H9 (cell line): ENCODE measurements at regions not wholly inside any gene's neighbourhood (a gene's known extent, or its start where the extent isn't known, plus 50 kb on each side); places are given as distances from the start of the nearest gene placed in this dataset.

Source experiments
- DNase-seq: peaks from one replicate; pipeline ENCODE4 v3.0.0-alpha.2; 2017
- H2AFZ ChIP-seq: one replicate; pipeline ENCODE4 v1.6.1; 2013; ENCODE audit warnings: mild to moderate bottlenecking, low read length, control low read depth, moderate library complexity
- H2AK5ac ChIP-seq: 2 replicates; pipeline ENCODE4 v1.6.1; 2013; ENCODE audit warnings: low read length, control low read depth, mixed read lengths; ENCODE audit not compliant: insufficient read length
- H2BK120ac ChIP-seq: one replicate; pipeline ENCODE4 v1.6.1; 2013; ENCODE audit warnings: low read depth, mild to moderate bottlenecking, low read length, control low read depth, inconsistent platforms; ENCODE audit not compliant: poor library complexity, severe bottlenecking
- H2BK12ac ChIP-seq: 2 replicates; pipeline ENCODE4 v1.6.1; 2013; ENCODE audit warnings: low read length, control low read depth, mixed read lengths, low read depth; ENCODE audit not compliant: insufficient read length
- H2BK15ac ChIP-seq: 2 replicates; pipeline ENCODE4 v1.6.1; 2013; ENCODE audit warnings: low read depth, low read length, control low read depth
- H2BK20ac ChIP-seq: one replicate; pipeline ENCODE4 v1.6.1; 2013; ENCODE audit warnings: low read depth, mild to moderate bottlenecking, low read length, control low read depth, inconsistent platforms; ENCODE audit not compliant: poor library complexity, severe bottlenecking
- H2BK5ac ChIP-seq: 2 replicates; pipeline ENCODE4 v1.6.1; 2013; ENCODE audit warnings: low read length, control low read depth, mixed read lengths; ENCODE audit not compliant: insufficient read length
- H3K14ac ChIP-seq: 2 replicates; pipeline ENCODE4 v1.6.1; 2013; ENCODE audit warnings: low read length, control low read depth; ENCODE audit not compliant: insufficient read depth
- H3K18ac ChIP-seq: 2 replicates; pipeline ENCODE4 v1.6.1; 2013; ENCODE audit warnings: low read depth, mild to moderate bottlenecking, mixed read lengths, low read length, control low read depth; ENCODE audit not compliant: insufficient read length
- H3K23ac ChIP-seq: 2 replicates; pipeline ENCODE4 v1.6.1; 2013; ENCODE audit warnings: low read length, control low read depth, mixed read lengths, low read depth; ENCODE audit not compliant: insufficient read length
- H3K23me2 ChIP-seq: 2 replicates; pipeline ENCODE4 v1.6.1; 2013; ENCODE audit warnings: low read depth, mild to moderate bottlenecking, mixed read lengths, low read length, control low read depth; ENCODE audit not compliant: insufficient read length, poor library complexity, severe bottlenecking
- H3K27ac ChIP-seq: 2 replicates; pipeline ENCODE4 v1.5.1; 2013; ENCODE audit warnings: low read length, control low read depth, mixed read lengths, low read depth; ENCODE audit not compliant: insufficient read length
- H3K27me3 ChIP-seq: 2 replicates; pipeline ENCODE4 v1.6.1; 2013; ENCODE audit warnings: low read length, control low read depth, inconsistent platforms; ENCODE audit not compliant: insufficient read depth
- H3K4ac ChIP-seq: 2 replicates; pipeline ENCODE4 v1.6.1; 2013; ENCODE audit warnings: low read depth, mild to moderate bottlenecking, control low read depth, inconsistent platforms, low read length, moderate library complexity
- H3K4me1 ChIP-seq: 2 replicates; pipeline ENCODE4 v1.6.1; 2013; ENCODE audit warnings: low read length, control low read depth, inconsistent platforms; ENCODE audit not compliant: insufficient read depth
- H3K4me2 ChIP-seq: 2 replicates; pipeline ENCODE4 v1.6.1; 2013; ENCODE audit warnings: low read length, control low read depth, mixed read lengths; ENCODE audit not compliant: insufficient read length, insufficient read depth
- H3K56ac ChIP-seq: 2 replicates; pipeline ENCODE4 v1.6.1; 2013; ENCODE audit warnings: low read depth, mild to moderate bottlenecking, mixed read lengths, low read length, control low read depth; ENCODE audit not compliant: insufficient read length
- H3K79me1 ChIP-seq: 2 replicates; pipeline ENCODE4 v1.6.1; 2013; ENCODE audit warnings: low read depth, mild to moderate bottlenecking, moderate library complexity, low read length, control low read depth, inconsistent platforms; ENCODE audit not compliant: insufficient read depth, poor library complexity, severe bottlenecking
- H3K79me2 ChIP-seq: 2 replicates; pipeline ENCODE4 v1.6.1; 2013; ENCODE audit warnings: low read length, control low read depth, inconsistent platforms; ENCODE audit not compliant: insufficient read depth
- H3K9ac ChIP-seq: 2 replicates; pipeline ENCODE4 v1.6.1; 2013; ENCODE audit warnings: low read length, control low read depth, mixed read lengths; ENCODE audit not compliant: insufficient read length; ENCODE audit errors: extremely low read depth
- H3K9me3 ChIP-seq: one replicate; pipeline ENCODE4 v1.6.1; 2013; ENCODE audit warnings: low read depth, low read length, inconsistent platforms; ENCODE audit not compliant: control insufficient read depth
- H3T11ph ChIP-seq: one replicate; pipeline ENCODE4 v1.6.1; 2013; ENCODE audit warnings: mild to moderate bottlenecking, low read length, control low read depth, inconsistent platforms
- H4K20me1 ChIP-seq: one replicate; pipeline ENCODE4 v1.6.1; 2013; ENCODE audit not compliant: control insufficient read depth, insufficient read length, insufficient read depth
- H4K5ac ChIP-seq: 2 replicates; pipeline ENCODE4 v1.6.1; 2013; ENCODE audit warnings: low read depth, mild to moderate bottlenecking, mixed read lengths, low read length, control low read depth; ENCODE audit not compliant: insufficient read length
- H4K8ac ChIP-seq: replicated peaks from 2 replicates; pipeline ENCODE4 v1.6.1; 2013; ENCODE audit warnings: low read length, control low read depth, mixed read lengths, low read depth; ENCODE audit not compliant: insufficient read length
- H4K91ac ChIP-seq: 2 replicates; pipeline ENCODE4 v1.6.1; 2013; ENCODE audit warnings: low read depth, mild to moderate bottlenecking, moderate library complexity, mixed read lengths, low read length, control low read depth; ENCODE audit not compliant: insufficient read length
- H3K27ac Mint-ChIP-seq, 3 experiments: 2 replicates in 2 of 3; 3 replicates in 1 of 3; pipeline ENCODE4 v1.8.0; 2020 to 2021; ENCODE audit warnings: mixed read lengths in 3 of 3, mild to moderate bottlenecking in 1 of 3, moderate library complexity in 1 of 3
- H3K27me3 Mint-ChIP-seq: 2 replicates; pipeline ENCODE4 v1.8.0; 2021; ENCODE audit warnings: low read depth, mild to moderate bottlenecking, moderate library complexity, mixed read lengths
- H3K36me3 Mint-ChIP-seq, 3 experiments: 2 replicates in 2 of 3; 3 replicates in 1 of 3; pipeline ENCODE4 v1.8.0; 2020 to 2021; ENCODE audit warnings: low read depth in 3 of 3, mixed read lengths in 3 of 3; ENCODE audit not compliant: insufficient read depth in 1 of 3
- H3K4me1 Mint-ChIP-seq, 2 experiments: 2 replicates each; pipeline ENCODE4 v1.8.0; 2020; ENCODE audit warnings: mixed read lengths in 2 of 2
- H3K4me3 Mint-ChIP-seq, 2 experiments: 2 replicates in 1 of 2; 3 replicates in 1 of 2; pipeline ENCODE4 v1.8.0; 2020 to 2021; ENCODE audit warnings: mild to moderate bottlenecking in 2 of 2, mixed read lengths in 2 of 2, moderate library complexity in 1 of 2
- H3K9me3 Mint-ChIP-seq, 2 experiments: 2 replicates in 1 of 2; 3 replicates in 1 of 2; pipeline ENCODE4 v1.8.0; 2020; ENCODE audit warnings: mild to moderate bottlenecking in 2 of 2, mixed read lengths in 2 of 2, moderate library complexity in 1 of 2
- CTCF ChIP-seq: fragments of 200-600 bp; sonication (generic); conservative IDR thresholded peaks from 3 replicates; pipeline ENCODE4 v1.8.0; 2021; ENCODE audit warnings: antibody characterized with exemption, mild to moderate bottlenecking
- WGBS: extraction: QIAGEN DNeasy Blood & Tissue Kit; methylation state at CpG from one replicate; pipeline ENCODE4 v1.1.7; 2013; ENCODE audit warnings: missing lambda C conversion rate, low lambda C conversion rate, mixed read lengths; ENCODE audit not compliant: insufficient read length; ENCODE audit errors: extremely low coverage; 5-methylcytosine and 5-hydroxymethylcytosine counted together

GRCh38 chr6:845101-845500 lies 152.2 kb upstream of the EXOC2 start:
- H3K23ac ChIP-seq, result no peak overlapping the region
- Mint-ChIP-seq H3K4me1 (no peaks in the 10 kb centered on the region; a peak in 1 of 4 replicates), H3K27me3 (no peaks in the 10 kb centered on the region; the same call in 1 of the 2 replicates)

More at GRCh38 chr6:845101-845500, 152.2 kb upstream of the EXOC2 start:
- Mint-ChIP-seq H3K4me3 (no peak overlapping the region), H3K36me3 (peaks cover 2 to 8% (median 5%) of the 10 kb centered on the region in 3 experiments), H3K27ac (no peak overlapping the region), H3K9me3 (peaks cover 2 to 9% of the 10 kb centered on the region in 2 experiments; a peak in 4 of 5 replicates)
- H3K79me1 ChIP-seq, result no peaks in the 10 kb centered on the region
- H3K4me1 ChIP-seq, result no peaks in the 10 kb centered on the region
- no peaks in the 10 kb centered on the region for H3K27me3 ChIP-seq
- no peak for TF ChIP-seq CTCF
- H3K56ac ChIP-seq, result no peak overlapping the region
- H4K91ac ChIP-seq, result no peak overlapping the region
- no peak overlapping the region for H3K14ac ChIP-seq
- peaks cover 4% of the 10 kb centered on the region for H3K9me3 ChIP-seq
- no peak overlapping the region for H3T11ph ChIP-seq
- DNase-seq, result no peak
- H2BK5ac ChIP-seq, result no peak overlapping the region
- no peak overlapping the region for H3K27ac ChIP-seq
- H2BK20ac ChIP-seq, result no peak overlapping the region
- no peaks in the 10 kb centered on the region for H3K79me2 ChIP-seq
- no peak overlapping the region for H2AK5ac ChIP-seq
- no peak overlapping the region for H3K9ac ChIP-seq
- H4K20me1 ChIP-seq, result no peaks in the 10 kb centered on the region
- H4K5ac ChIP-seq, result no peak overlapping the region
- no peak overlapping the region for H4K8ac ChIP-seq
- no peak overlapping the region for H2BK15ac ChIP-seq
- no CpG with 5 or more reads among the region's 2 CpGs for WGBS
- H2AFZ ChIP-seq, result no peak overlapping the region
- no peak overlapping the region for H2BK120ac ChIP-seq
- H2BK12ac ChIP-seq, result no peak overlapping the region
- H3K4me2 ChIP-seq, result no peak overlapping the region
- H3K23me2 ChIP-seq, result no peaks in the 10 kb centered on the region
- H3K4ac ChIP-seq, result no peak overlapping the region
- H3K18ac ChIP-seq, result no peak overlapping the region
